ENCODE measurements at regions not wholly inside any gene's neighbourhood (a gene's known extent, or its start where the extent isn't known, plus 50 kb on each side); places are given as distances from the start of the nearest gene placed in this dataset.
"Not testable (repeated sequence)": the region's sequence is repeated elsewhere in the genome, so short reads cannot be mapped to it uniquely, and the experiment has no call there.

GRCh38 chr2:10193276-10193795, 70.8 kb downstream of the RRM2 start:
- Mint-ChIP-seq H3K36me3 (ENCODE audit: low read depth) (peaks cover 17% of the 10 kb centered on the region), H3K4me3 (no peak overlapping the region)

GRCh38 chr2:10193851-10194820, 71.6 kb downstream of the RRM2 start:
- Mint-ChIP-seq H3K36me3 (ENCODE audit: low read depth) (peaks cover 17% of the 10 kb centered on the region), H3K9me3 (no peaks in the 10 kb centered on the region), H3K4me3 (no peak overlapping the region), H3K4me1 (ENCODE audit: low read depth) (no peaks in the 10 kb centered on the region), H3K27me3 (ENCODE audit: insufficient read depth) (no peaks in the 10 kb centered on the region), H3K27ac (no peak overlapping the region)
- intact Hi-C loops (cut with micrococcal nuclease), result no loop called here
- DNase-seq (ENCODE audit: low spot score), result no peak

More at GRCh38 chr2:10193276-10193795, 70.8 kb downstream of the RRM2 start:
- intact Hi-C loops (cut with micrococcal nuclease), result no loop called here
- no peaks in the 10 kb centered on the region for H3K9me3 Mint-ChIP-seq
- no peaks in the 10 kb centered on the region for H3K27me3 Mint-ChIP-seq (ENCODE audit: insufficient read depth)
- H3K27ac Mint-ChIP-seq, result no peak overlapping the region
- DNase-seq (ENCODE audit: low spot score), result no peak
- H3K4me1 Mint-ChIP-seq (ENCODE audit: low read depth), result no peaks in the 10 kb centered on the region

DNA sequence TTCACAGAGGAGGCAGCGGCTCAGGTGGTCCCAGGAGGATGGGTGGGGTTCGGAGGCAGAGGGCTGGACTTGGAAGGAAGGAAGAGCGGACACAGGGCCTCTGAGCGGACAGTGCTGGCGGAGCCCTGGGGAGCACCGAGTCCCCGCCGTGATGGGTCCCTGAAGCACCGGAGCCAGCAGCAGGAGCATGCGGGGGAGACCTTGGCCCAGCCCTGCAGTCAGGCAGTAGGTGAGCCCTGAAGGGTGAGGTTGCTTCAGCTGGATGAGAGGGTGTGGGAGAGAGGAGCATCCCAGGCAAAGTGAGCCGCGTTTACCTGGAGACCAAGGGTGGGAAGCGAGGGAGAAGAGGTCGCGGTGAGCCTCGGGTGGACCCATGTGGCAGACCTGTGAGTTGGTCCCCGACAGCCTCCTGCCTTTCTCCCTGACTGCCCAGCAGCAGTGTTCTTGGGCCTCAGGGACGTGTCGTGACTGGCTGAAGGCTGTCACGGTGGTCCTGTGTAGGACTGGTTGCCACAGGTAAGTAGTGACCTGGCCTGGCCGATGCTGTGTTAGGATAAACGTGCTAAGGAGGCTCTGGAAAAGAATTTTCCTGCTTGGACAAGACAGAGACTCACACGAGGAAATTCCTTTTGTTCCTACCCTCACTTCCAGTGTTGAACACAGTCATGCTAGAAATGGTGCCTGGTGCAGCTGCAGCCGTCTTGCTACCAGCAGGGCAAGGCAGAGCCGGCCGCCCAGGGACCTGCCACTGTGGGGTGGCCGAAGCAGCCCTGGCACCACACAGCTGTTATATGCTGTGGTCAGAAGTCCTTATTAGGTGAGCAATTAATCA, 73.0 kb downstream of the RRM2 start:
- H3K27ac Mint-ChIP-seq, result no peak overlapping the region
- intact Hi-C loops (cut with micrococcal nuclease), result no loop called here
- DNase-seq (ENCODE audit: low spot score), result no peak
- no peaks in the 10 kb centered on the region for H3K4me1 Mint-ChIP-seq (ENCODE audit: low read depth)
- H3K9me3 Mint-ChIP-seq, result no peaks in the 10 kb centered on the region
- H3K27me3 Mint-ChIP-seq (ENCODE audit: insufficient read depth), result no peaks in the 10 kb centered on the region
- H3K4me3 Mint-ChIP-seq, result no peak overlapping the region
- peaks cover 12% of the 10 kb centered on the region for H3K36me3 Mint-ChIP-seq (ENCODE audit: low read depth)

GRCh38 chr2:10196110-10196892, 73.8 kb downstream of the RRM2 start:
- intact Hi-C loops (cut with micrococcal nuclease), result no loop called here
- Mint-ChIP-seq H3K36me3 (ENCODE audit: low read depth) (peaks cover 11% of the 10 kb centered on the region), H3K9me3 (no peaks in the 10 kb centered on the region), H3K4me1 (ENCODE audit: low read depth) (no peaks in the 10 kb centered on the region), H3K4me3 (no peak overlapping the region), H3K27ac (no peak overlapping the region), H3K27me3 (ENCODE audit: insufficient read depth) (no peaks in the 10 kb centered on the region)
- DNase-seq (ENCODE audit: low spot score), result no peak

DNA sequence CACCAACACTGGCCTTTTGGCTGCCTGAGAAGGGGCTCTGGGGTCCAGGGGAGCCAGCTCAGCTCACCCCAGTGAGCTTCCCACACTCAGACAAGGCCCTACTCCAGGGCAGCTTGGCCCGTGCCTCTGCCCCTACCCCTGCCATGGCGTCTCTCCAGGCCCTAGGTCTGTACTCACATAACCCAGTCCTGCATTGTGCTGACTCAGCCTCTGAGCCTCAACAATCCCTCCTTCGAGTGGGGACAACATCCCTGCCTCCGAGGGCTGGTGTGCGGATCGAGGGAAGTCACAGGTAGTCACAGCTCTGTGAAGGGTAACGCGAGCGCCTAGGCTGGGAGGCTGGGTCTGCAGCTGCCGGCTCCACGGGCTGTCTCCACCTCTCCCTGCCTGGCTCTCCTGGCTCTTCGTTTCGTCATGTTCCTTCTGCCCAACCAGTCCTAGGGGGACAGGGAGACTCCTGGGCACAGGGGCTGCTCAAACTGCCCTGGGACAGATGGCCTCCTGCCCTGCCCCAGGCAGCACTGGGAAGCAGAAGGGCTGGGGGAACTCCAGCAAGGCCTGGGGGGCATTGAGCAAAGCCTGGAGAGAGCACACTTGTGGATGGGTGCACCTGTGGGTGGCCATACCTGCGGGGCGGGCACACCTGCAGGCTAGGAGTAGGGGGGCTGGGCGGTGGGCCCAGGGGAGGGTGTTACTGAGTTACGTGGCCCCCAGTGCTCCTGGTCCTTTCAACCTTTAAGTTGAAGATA, 74.6 kb downstream of the RRM2 start:
- no peak for DNase-seq (ENCODE audit: low spot score)
- Mint-ChIP-seq H3K9me3 (no peaks in the 10 kb centered on the region), H3K4me3 (no peak overlapping the region), H3K27ac (no peak overlapping the region), H3K4me1 (ENCODE audit: low read depth) (no peaks in the 10 kb centered on the region), H3K36me3 (ENCODE audit: low read depth) (peaks cover 11% of the 10 kb centered on the region), H3K27me3 (ENCODE audit: insufficient read depth) (no peaks in the 10 kb centered on the region)
- intact Hi-C loops (cut with micrococcal nuclease), result no loop called here

GRCh38 chr2:10197697-10198076, 75.1 kb downstream of the RRM2 start:
- no peak for DNase-seq (ENCODE audit: low spot score)
- intact Hi-C loops (cut with micrococcal nuclease), result no loop called here
- H3K27me3 Mint-ChIP-seq (ENCODE audit: insufficient read depth), result no peaks in the 10 kb centered on the region
- no peak overlapping the region for H3K4me3 Mint-ChIP-seq
- no peak overlapping the region for H3K27ac Mint-ChIP-seq
- peaks cover 11% of the 10 kb centered on the region for H3K36me3 Mint-ChIP-seq (ENCODE audit: low read depth)
- no peaks in the 10 kb centered on the region for H3K9me3 Mint-ChIP-seq
- no peaks in the 10 kb centered on the region for H3K4me1 Mint-ChIP-seq (ENCODE audit: low read depth)

GRCh38 chr2:10198482-10198881, 75.9 kb downstream of the RRM2 start:
- H3K9me3 Mint-ChIP-seq; H3K27ac Mint-ChIP-seq; intact Hi-C loops (cut with micrococcal nuclease); H3K4me1 Mint-ChIP-seq (ENCODE audit: low read depth); H3K4me3 Mint-ChIP-seq; DNase-seq (ENCODE audit: low spot score); H3K27me3 Mint-ChIP-seq (ENCODE audit: insufficient read depth): not testable (repeated sequence)
- H3K36me3 Mint-ChIP-seq (ENCODE audit: low read depth), result peaks cover 11% of the 10 kb centered on the region

GRCh38 chr2:10201201-10201600, 78.7 kb downstream of the RRM2 start:
- intact Hi-C loops (cut with micrococcal nuclease), result no loop called here
- Mint-ChIP-seq H3K27me3 (ENCODE audit: insufficient read depth) (no peaks in the 10 kb centered on the region), H3K4me3 (no peak overlapping the region), H3K9me3 (no peaks in the 10 kb centered on the region), H3K36me3 (ENCODE audit: low read depth) (peaks cover 14% of the 10 kb centered on the region), H3K4me1 (ENCODE audit: low read depth) (no peaks in the 10 kb centered on the region), H3K27ac (no peak overlapping the region)
- no peak for DNase-seq (ENCODE audit: low spot score)

- Mint-ChIP-seq H3K4me1 (ENCODE audit: low read depth) (no peaks in the 10 kb centered on the region), H3K36me3 (ENCODE audit: low read depth) (peaks cover 18% of the 10 kb centered on the region), H3K4me3 (no peak overlapping the region), H3K27me3 (ENCODE audit: insufficient read depth) (no peaks in the 10 kb centered on the region), H3K27ac (no peak overlapping the region), H3K9me3 (no peaks in the 10 kb centered on the region)
- intact Hi-C loops (cut with micrococcal nuclease), result no loop called here
- no peak for DNase-seq (ENCODE audit: low spot score)
These were observed 79.7 kb downstream of the RRM2 start for GRCh38 chr2:10202131-10202665.

DNA sequence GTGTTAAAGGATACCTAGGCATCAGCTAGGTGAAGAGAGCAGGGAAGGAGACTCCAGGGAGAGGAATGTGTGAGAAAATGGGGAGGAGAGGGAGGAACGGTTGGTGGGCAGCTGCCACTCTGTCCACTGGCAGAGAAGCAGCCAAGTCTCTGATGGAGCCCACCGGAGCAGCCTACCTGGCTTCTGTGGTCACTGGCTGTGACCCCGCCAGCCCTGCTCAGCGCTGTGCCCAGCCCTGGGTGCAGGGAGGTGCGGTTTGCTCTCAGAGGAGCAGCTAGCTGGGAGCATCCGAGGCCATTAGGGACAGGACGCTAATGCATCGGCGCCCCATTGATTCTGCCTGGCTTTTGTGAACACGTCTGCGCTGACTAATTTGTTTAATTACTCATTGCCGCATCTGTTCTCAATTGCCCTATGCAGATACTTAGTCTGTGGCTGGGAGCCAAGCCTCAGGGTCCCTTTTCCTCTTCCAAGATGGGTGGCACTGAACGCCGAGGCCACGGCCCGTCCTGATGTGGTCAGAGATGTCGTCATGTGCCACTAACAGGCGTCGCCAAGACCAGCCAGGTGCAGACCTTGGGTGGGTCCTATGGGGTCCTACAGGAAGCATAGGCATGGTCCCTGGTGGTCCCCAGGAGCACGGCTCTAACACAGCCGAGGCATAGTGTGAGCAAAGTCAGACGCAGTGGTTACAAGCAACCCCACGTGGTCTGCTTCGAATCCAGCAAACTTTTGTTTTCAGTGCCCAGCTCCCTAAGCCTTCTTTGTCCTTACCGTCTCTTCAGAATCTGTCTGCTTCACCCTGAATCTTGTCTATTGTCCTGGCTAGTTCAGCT, 82.0 kb downstream of the RRM2 start:
- Mint-ChIP-seq H3K4me3 (no peak overlapping the region), H3K4me1 (ENCODE audit: low read depth) (no peaks in the 10 kb centered on the region), H3K9me3 (no peaks in the 10 kb centered on the region), H3K36me3 (ENCODE audit: low read depth) (peaks cover 8% of the 10 kb centered on the region), H3K27ac (no peak overlapping the region), H3K27me3 (ENCODE audit: insufficient read depth) (no peaks in the 10 kb centered on the region)
- intact Hi-C loops (cut with micrococcal nuclease), result no loop called here
- no peak for DNase-seq (ENCODE audit: low spot score)

GRCh38 chr2:10205162-10205475, 82.6 kb downstream of the RRM2 start:
- no peak overlapping the region for H3K4me3 Mint-ChIP-seq
- H3K4me1 Mint-ChIP-seq (ENCODE audit: low read depth), result no peaks in the 10 kb centered on the region
- H3K27ac Mint-ChIP-seq, result no peak overlapping the region
- no peak for DNase-seq (ENCODE audit: low spot score)
- no peaks in the 10 kb centered on the region for H3K9me3 Mint-ChIP-seq
- peaks cover 8% of the 10 kb centered on the region for H3K36me3 Mint-ChIP-seq (ENCODE audit: low read depth)
- intact Hi-C loops (cut with micrococcal nuclease), result no loop called here
- H3K27me3 Mint-ChIP-seq (ENCODE audit: insufficient read depth), result no peaks in the 10 kb centered on the region

Data from activated T-helper 1 cell treated with anti-CD3 and anti-CD28 coated beads, Interleukin-12 subunit alpha, Interleukin-12 subunit beta, Interleukin-2, Interleukin-4 antibody, amounts not matched to agents 30 ng/mL and 10 ng/mL and 1 ng/mL, durations not matched to agents 14 hours and 24 hours and 36 hours (primary cell).